T-helper 22 cell (primary cell): ENCODE measurements at regions not wholly inside any gene's neighbourhood (a gene's known extent, or its start where the extent isn't known, plus 50 kb on each side); places are given as distances from the start of the nearest gene placed in this dataset.

Experiments
- DNase-seq: peaks from one replicate; pipeline ENCODE4 v3.0.0-alpha.2; 2020; ENCODE audit warnings: low read depth

- peak; percentile 49 for DNase-seq
Observed at GRCh38 chr6:157756708-157757429, 66.2 kb upstream of the SNX9 start.

GRCh38 chr6:157757430-157758403 is 65.3 kb upstream of the SNX9 start:
- DNase-seq = no peak

DNA sequence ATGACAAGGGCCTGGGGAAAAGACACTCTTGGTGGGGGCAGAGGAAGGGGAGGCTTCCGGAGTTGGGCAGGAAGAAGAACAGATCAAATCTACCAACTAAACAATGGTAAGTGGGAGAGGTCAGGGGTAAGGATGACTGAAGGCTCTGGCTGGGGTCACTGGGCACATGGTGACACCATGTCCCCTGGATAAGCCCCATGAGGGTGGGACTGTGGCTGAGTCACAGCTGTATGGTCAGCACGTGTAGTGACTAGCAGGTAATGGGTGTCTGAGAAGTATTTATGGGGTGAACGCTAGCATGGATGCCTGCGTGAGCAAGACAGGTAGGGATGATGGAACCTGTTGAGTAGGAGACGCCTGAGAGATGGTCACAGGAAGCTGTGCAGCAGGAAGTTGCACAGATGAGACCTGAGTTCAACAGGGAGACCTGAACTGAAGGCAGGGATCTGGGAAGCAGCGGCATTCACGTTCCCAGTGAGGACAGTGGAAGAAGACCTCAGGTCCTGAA is 64.5 kb upstream of the SNX9 start:
- no peak for DNase-seq

GRCh38 chr6:157759028-157759427 is 64.0 kb upstream of the SNX9 start:
- no peak for DNase-seq

GRCh38 chr6:157760137-157760536 is 62.9 kb upstream of the SNX9 start:
- DNase-seq = no peak

DNA sequence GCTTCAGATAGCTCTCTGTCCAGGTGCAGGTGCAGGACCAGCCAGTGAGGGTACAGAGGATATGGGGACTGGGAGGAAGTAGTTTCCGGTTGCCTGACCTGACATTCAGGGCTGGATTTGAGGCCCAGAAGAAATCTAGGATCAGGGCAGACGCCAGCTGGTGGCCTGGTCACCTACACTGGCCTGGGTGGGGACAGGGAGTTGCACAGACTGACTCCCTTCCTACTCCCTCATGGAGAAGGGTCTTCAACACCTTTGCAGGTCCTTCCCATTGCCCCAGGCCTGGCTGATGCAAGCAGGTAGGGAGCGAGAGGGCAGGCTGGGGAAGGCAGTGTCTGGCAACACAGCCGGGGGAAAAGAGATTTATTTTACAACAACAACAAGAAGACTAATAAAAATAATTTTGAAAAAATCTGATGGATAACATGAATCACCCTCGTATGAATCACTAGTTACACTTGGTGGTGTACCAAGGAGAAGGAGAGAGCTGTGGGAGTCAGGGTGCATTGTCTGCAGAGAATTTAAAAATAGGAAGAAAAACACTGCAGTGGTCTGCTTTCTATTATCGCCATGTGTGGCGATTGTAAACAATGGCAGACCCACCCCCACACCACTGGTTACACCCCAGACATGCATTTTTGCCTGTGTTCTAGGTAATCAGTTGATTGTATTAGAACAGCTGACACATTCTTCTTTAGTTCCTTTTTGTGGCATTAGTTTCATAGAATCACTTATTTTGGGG is 62.3 kb upstream of the SNX9 start:
- DNase-seq = peak; percentile 11

- DNase-seq = peak; percentile 62
Observed at GRCh38 chr6:157761331-157761921, 61.6 kb upstream of the SNX9 start.

DNA sequence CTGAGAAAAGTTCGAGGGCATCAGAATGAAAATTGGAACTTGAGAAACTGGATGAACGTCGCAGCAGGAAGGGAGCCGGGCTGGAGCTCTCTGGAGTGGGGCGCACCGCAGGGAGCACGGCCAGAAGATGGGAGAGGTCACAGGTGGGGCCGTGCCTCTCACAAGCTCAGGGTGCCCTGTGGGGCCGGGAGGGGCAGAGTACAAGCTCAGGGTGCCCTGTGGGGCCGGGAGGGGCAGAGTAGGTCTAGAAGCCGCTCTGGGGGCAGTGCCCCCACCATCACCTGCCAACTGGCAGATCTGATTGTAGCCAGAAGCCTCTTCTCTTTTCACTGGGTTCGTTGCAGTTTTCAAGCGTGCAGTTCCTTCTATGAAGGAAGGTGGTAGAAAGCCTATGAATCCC is 61.1 kb upstream of the SNX9 start:
- DNase-seq = no peak

DNA sequence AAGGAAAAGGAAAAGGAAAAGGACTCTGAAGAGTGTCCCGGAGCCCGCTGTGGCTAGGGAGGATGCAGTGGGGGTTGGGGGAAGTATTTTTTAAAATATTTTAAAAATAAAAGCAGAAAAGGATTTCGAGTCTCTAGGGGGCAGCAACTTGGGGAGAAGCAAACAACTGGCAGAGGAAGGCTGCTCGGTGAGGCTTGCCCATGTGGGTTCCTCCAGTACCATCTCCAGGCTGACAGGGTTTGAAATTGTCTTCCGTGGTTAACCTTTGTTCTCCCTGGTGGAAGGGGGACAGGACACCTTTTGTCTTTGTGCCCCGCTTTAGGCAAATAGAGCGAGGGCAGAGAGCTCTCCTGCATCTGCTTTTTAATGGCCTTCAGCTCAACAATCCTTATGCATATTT is 60.4 kb upstream of the SNX9 start:
- DNase-seq = no peak

DNA sequence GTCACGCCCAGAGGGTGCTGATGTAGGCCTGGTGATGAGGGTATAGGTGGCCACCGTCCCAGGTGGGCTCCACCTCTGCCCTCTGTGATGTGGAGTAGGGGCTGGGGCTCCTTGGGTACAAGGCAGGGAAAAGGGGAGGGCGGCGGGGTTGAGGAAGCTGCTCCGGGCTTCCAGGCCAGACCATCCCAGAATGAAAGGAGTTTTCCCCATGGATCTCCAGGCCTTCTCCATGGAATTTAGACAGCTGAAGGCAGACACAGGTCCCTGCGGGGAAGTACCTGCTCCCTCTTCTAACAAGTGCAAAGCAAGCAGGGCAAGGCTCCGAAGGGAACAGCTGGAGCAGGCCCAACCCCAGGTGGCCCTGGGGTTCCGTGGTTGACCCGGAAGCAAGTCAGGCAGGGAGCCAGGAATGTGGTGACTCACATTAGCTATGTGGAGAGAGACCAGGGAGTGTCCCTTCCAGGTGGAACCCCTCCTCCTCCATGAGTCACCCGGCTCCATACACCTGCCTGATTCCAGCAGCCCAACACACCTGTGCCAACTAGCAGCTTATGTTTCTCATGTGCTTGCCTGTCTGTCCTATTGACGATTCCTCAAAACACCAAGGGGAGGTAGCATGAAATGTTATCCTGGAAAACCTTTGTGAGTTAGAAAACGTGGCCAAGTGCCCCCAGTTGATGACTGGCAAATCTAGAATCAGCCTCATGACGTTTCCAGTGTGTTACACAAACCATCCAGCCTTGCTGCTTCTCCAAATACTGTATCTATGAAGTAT is 59.7 kb upstream of the SNX9 start:
- peak; percentile 18 for DNase-seq

DNA sequence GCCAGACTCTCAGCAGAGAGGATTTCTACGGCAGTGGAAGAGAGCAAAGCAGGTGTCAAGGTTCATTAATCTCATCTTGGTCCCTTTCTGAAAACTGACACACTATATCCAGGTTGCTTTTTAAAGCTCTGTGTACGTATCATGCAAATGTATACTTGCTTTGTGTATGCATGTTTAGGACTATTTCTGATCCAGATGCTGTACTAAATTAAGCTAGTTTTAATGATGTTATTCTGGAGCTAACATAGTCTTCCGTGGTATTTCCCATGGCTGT is 59.2 kb upstream of the SNX9 start:
- DNase-seq = no peak

- DNase-seq = peak; percentile 94
Observed at GRCh38 chr6:157764178-157765068, 58.6 kb upstream of the SNX9 start.

DNA sequence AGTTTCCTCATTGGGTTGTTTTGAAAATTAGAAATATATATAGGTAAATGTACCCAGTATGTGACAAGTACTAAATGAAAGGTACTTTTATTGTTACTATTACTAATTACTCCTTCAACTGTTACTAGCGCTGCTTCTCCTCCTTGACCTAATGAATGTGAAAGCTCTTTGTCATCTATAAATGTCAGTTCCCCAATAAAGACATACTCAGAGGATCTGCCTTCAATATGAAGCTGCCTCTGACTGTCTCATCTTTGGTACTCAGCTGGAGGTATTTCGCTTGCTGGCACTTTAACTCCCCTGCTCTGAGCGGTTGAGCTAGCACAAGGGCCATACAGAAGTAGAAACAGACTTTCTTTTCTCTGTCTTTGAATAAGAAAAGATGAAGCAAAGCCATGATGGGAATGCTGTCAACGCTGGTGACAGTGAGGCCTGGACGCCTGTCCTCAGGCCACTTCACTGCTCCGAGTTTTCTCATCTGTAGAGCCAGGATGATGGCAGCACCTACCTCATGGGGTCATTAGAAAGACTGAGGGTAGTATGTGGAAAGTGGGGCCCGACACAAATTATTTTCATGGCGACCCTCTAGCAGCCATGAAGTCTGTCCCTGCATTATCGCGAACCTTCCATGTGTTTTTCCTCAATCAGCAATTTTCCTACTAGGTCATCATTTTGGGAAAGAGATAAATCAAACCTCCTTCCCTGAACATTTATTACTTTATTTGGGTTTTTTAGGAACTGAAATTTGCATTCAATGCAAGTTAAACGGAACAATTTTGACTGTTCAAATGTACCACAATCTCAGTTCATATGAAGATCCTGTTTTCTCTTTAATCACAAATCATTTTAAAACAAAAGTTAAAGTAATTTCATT is 55.9 kb upstream of the SNX9 start:
- DNase-seq = no peak

- no peak for DNase-seq
Observed at GRCh38 chr6:157767775-157768156, 55.3 kb upstream of the SNX9 start.

DNA sequence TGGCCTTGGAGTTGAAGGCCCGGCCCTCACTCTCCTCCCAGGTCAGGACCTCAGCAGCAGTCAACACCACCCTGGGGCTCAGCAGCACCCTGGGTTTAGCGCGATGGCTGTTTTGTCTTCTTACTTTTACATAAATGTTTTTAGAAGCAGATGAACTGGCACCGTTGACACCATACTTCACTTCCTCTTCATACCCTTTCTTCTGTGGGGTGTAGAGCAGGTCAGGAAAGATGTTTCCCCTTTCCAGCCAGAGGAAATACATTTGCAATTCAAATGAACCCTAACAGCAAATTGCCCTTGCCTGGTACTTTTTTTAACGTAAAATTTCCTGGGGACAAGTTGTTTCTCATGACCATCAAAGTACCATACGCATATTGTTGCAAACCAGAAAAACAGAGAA is 54.7 kb upstream of the SNX9 start:
- DNase-seq = no peak

DNA sequence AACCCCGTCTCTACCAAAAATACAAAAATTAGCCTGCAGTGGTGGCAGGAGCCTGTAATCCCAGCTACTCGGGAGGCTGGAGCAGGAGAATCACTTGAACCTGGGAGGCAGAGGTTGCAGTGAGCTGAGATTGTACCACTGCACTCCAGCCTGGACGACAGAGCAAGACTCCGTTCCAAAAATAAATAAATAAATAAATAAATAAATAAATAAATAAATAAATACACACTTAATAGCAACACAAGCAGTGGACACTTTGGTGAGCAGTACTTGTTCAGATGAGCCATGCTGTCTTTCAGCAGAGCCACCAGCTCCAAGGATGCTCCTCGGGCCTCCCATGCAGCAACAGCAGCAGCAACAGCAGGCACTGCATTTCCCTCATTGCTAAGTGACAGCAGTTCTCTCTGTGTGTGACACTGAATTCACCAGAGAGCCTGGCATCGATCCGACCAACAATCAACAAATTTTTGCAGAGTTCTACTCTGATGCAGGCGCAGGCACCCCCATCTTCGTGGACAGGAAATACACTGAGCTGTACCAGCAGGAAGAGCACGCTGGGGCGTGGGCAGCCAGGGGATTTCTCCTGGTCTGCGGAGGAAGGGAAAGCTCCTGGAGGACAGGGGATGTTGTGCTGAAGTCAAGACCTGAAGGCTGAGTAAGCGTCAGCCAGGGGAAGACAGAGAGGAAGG is 54.0 kb upstream of the SNX9 start:
- no peak for DNase-seq

GRCh38 chr6:157769776-157770426 is 53.1 kb upstream of the SNX9 start:
- DNase-seq = no peak

DNA sequence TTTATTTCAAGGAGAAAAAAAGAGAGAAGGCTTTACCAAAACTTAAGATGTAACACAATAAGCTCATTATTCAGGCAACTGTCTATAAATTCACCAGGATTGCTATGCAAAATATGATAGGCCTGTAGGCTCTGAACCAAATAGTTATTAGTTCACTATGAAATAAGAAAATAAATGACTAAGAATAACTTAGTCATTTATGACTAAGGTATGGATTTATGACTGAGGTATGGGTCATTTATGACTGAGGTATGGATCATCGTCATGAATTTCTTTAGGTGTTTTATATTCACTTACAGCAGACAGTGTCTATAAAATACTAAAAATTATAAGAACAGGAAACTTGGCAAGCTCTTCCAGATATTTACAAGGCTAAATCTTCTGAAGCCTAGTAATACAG is 52.1 kb upstream of the SNX9 start:
- no peak for DNase-seq
